DOHH2 (cell line): ENCODE measurements at regions not wholly inside any gene's neighbourhood (a gene's known extent, or its start where the extent isn't known, plus 50 kb on each side); places are given as distances from the start of the nearest gene placed in this dataset.

Experiments
- H3F3A ChIP-seq: fragments of 200-600 bp; sonication (generic), shearing (Covaris generic); 2 replicates; pipeline ENCODE4 v1.6.0; 2016; ENCODE audit warnings: antibody characterized with exemption, mild to moderate bottlenecking; ENCODE audit not compliant: control insufficient read depth, insufficient read depth
- H3K27ac ChIP-seq: fragments of 200-600 bp; sonication (generic); 2 replicates; pipeline ENCODE4 v1.5.1; 2014; ENCODE audit warnings: low read depth, mild to moderate bottlenecking, low read length, moderate library complexity
- H3K27me3 ChIP-seq: fragments of 200-600 bp; sonication (generic); 2 replicates; pipeline ENCODE4 v1.6.1; 2014; ENCODE audit warnings: mild to moderate bottlenecking, low read length, mixed read lengths; ENCODE audit not compliant: control insufficient read depth
- H3K36me3 ChIP-seq: fragments of 200-600 bp; sonication (generic); 2 replicates; pipeline ENCODE4 v1.6.1; 2014; ENCODE audit warnings: mild to moderate bottlenecking, low read length, moderate library complexity, mixed read lengths; ENCODE audit not compliant: control insufficient read depth
- H3K4me1 ChIP-seq: fragments of 200-600 bp; sonication (generic); 2 replicates; pipeline ENCODE4 v1.6.1; 2014; ENCODE audit warnings: mild to moderate bottlenecking, low read length, mixed read lengths; ENCODE audit not compliant: control insufficient read depth
- H3K4me2 ChIP-seq: fragments of 200-600 bp; sonication (generic); 2 replicates; pipeline ENCODE4 v1.6.0; 2014; ENCODE audit warnings: mild to moderate bottlenecking, low read length, moderate library complexity
- H3K4me3 ChIP-seq: fragments of 200-600 bp; sonication (generic); 2 replicates; pipeline ENCODE4 v1.5.1; 2014; ENCODE audit warnings: mild to moderate bottlenecking, low read length, mixed read lengths
- H3K79me2 ChIP-seq: fragments of 200-600 bp; sonication (generic); 2 replicates; pipeline ENCODE4 v1.6.1; 2014; ENCODE audit warnings: mild to moderate bottlenecking, low read length, mixed read lengths; ENCODE audit not compliant: control insufficient read depth
- H3K9me2 ChIP-seq: fragments of 200-600 bp; sonication (generic); replicated peaks from 2 replicates; pipeline ENCODE4 v1.6.1; 2014; ENCODE audit warnings: mild to moderate bottlenecking, low read length, mixed read lengths; ENCODE audit not compliant: control insufficient read depth
- H3K9me3 ChIP-seq: fragments of 200-600 bp; sonication (generic); 2 replicates; pipeline ENCODE4 v1.6.1; 2014; ENCODE audit warnings: antibody characterized with exemption, low read length, mixed read lengths; ENCODE audit not compliant: control insufficient read depth, insufficient read depth
- H4K20me1 ChIP-seq: fragments of 200-600 bp; sonication (generic); 2 replicates; pipeline ENCODE4 v1.6.0; 2014; ENCODE audit warnings: low read depth, mild to moderate bottlenecking, antibody characterized with exemption, low read length, moderate library complexity; ENCODE audit not compliant: control insufficient read depth, insufficient read depth
- CTCF ChIP-seq: fragments of 200-600 bp; sonication (generic); IDR thresholded peaks from one replicate; pipeline ENCODE4 v1.5.1; 2014; ENCODE audit warnings: antibody characterized with exemption, mild to moderate bottlenecking, low read depth, low read length; ENCODE audit not compliant: poor library complexity, severe bottlenecking
- EZH2phosphoT487 ChIP-seq: fragments of 200-600 bp; sonication (generic); IDR thresholded peaks from 2 replicates; pipeline ENCODE4 v1.6.1; 2017; ENCODE audit warnings: borderline replicate concordance, mild to moderate bottlenecking, antibody characterized with exemption, low read length, moderate library complexity, mixed read lengths

- H3K4me3 ChIP-seq, result no peak overlapping the region
- no peaks in the 10 kb centered on the region for H3F3A ChIP-seq
- H3K4me2 ChIP-seq, result no peak overlapping the region
- no peaks in the 10 kb centered on the region for H3K27me3 ChIP-seq
- H3K9me3 ChIP-seq, result no peaks in the 10 kb centered on the region
- TF ChIP-seq CTCF (no peak), EZH2phosphoT487 (no peak)
- H3K4me1 ChIP-seq, result no peaks in the 10 kb centered on the region
- no peak overlapping the region for H3K27ac ChIP-seq
- no peaks in the 10 kb centered on the region for H3K79me2 ChIP-seq
- no peaks in the 10 kb centered on the region for H4K20me1 ChIP-seq
- H3K36me3 ChIP-seq, result no peaks in the 10 kb centered on the region
- H3K9me2 ChIP-seq, result no peaks in the 10 kb centered on the region
Measured at GRCh38 chrX:106397788-106398538, 213.8 kb upstream of the RADX start.

GRCh38 chrX:106401965-106402559, 209.7 kb upstream of the RADX start:
- Histone ChIP-seq H3K36me3 (no peaks in the 10 kb centered on the region), H3K79me2 (no peaks in the 10 kb centered on the region), H3K9me3 (no peaks in the 10 kb centered on the region), H3K27ac (no peak overlapping the region), H3K27me3 (no peaks in the 10 kb centered on the region), H3K9me2 (no peaks in the 10 kb centered on the region), H3K4me3 (no peak overlapping the region), H4K20me1 (no peaks in the 10 kb centered on the region), H3F3A (no peaks in the 10 kb centered on the region), H3K4me1 (no peaks in the 10 kb centered on the region), H3K4me2 (no peak overlapping the region)
- TF ChIP-seq CTCF, result no peak
- no peak for TF ChIP-seq EZH2phosphoT487

GRCh38 chrX:106404512-106404911, 207.3 kb upstream of the RADX start:
- Histone ChIP-seq H3K4me2 (no peak overlapping the region), H3K9me3 (no peaks in the 10 kb centered on the region), H3K4me1 (no peaks in the 10 kb centered on the region), H3F3A (no peaks in the 10 kb centered on the region), H3K36me3 (no peaks in the 10 kb centered on the region), H3K4me3 (no peak overlapping the region), H3K9me2 (no peaks in the 10 kb centered on the region), H3K79me2 (no peaks in the 10 kb centered on the region), H4K20me1 (no peaks in the 10 kb centered on the region), H3K27me3 (no peaks in the 10 kb centered on the region), H3K27ac (no peak overlapping the region)
- TF ChIP-seq EZH2phosphoT487, result no peak
- no peak for TF ChIP-seq CTCF
